ENCODE measurements at regions not wholly inside any gene's neighbourhood (a gene's known extent, or its start where the extent isn't known, plus 50 kb on each side); places are given as distances from the start of the nearest gene placed in this dataset.

GRCh38 chr1:34419663-34420136 is 243.0 kb downstream of the C1orf94 start:
- no peaks in the 10 kb centered on the region for H3K9me3 Mint-ChIP-seq (ENCODE audit: insufficient read depth)

GRCh38 chr1:34425046-34425445 is 248.3 kb downstream of the C1orf94 start:
- H3K27me3 ChIP-seq (replicated peaks in 1 of 4; ENCODE audit: control extremely low read depth in 1 of 4, control insufficient read depth in 3 of 4, insufficient read depth in 4 of 4, low read length in 3 of 4), result no peaks in the 10 kb centered on the region
- intact Hi-C loops (cut with micrococcal nuclease), result no loop called here
- H3K79me2 ChIP-seq (ENCODE audit: control insufficient read depth, insufficient read depth, low read length), result no peaks in the 10 kb centered on the region
- Mint-ChIP-seq H3K27ac (no peak overlapping the region), H3K27me3 (peaks cover 14% of the 10 kb centered on the region), H3K4me1 (no peaks in the 10 kb centered on the region), H3K4me3 (no peak overlapping the region), H3K9me3 (ENCODE audit: insufficient read depth) (no peaks in the 10 kb centered on the region)
- DNase-seq (no peak), ATAC-seq (ENCODE audit: low read depth) (no peak)
- POLR2A ChIA-PET, result no interaction called here
- WGBS (ENCODE audit: insufficient coverage), result 92% methylated on average over 1 of the region's 5 CpGs
- H4K20me1 ChIP-seq (ENCODE audit: control insufficient read depth, insufficient read depth, low read length, poor library complexity, severe bottlenecking), result no peaks in the 10 kb centered on the region
- H3K4me2 ChIP-seq (replicated peaks; ENCODE audit: low read depth, low read length, poor library complexity, severe bottlenecking), result no peak overlapping the region
- no peak overlapping the region for H3K4me3 ChIP-seq (ENCODE audit: control extremely low read depth in 1 of 5, extremely low read depth in 1 of 5, insufficient read depth in 1 of 5, low read depth in 2 of 5, low read length in 4 of 5)
- H2AFZ ChIP-seq (ENCODE audit: insufficient read depth, low read depth, low read length, poor library complexity, severe bottlenecking), result no peak overlapping the region
- peaks cover 0 to 3% (median 0%) of the 10 kb centered on the region in 3 donors for H3K9me3 ChIP-seq (ENCODE audit: control extremely low read depth in 1 of 3, control insufficient read depth in 2 of 3, insufficient read depth in 1 of 3, low read length in 2 of 3)
- CTCF ChIA-PET, result no interaction called here
- TF ChIP-seq CTCF (IDR thresholded peaks at IDR 0.05), result no peak
- no peak for TF ChIP-seq EZH2 (IDR thresholded peaks at IDR 0.05; ENCODE audit: borderline replicate concordance, insufficient read depth, low read depth, low read length, poor library complexity, severe bottlenecking)
- no peak overlapping the region for H3K9ac ChIP-seq (ENCODE audit: low read length)
- H3K36me3 ChIP-seq (replicated peaks in 1 of 2; ENCODE audit: control extremely low read depth in 1 of 2, control insufficient read depth in 1 of 2, extremely low read depth in 1 of 2, insufficient read depth in 2 of 2, low read length in 1 of 2), result no peaks in the 10 kb centered on the region
- H3K4me1 ChIP-seq (ENCODE audit: control insufficient read depth in 2 of 2, insufficient read depth in 2 of 2, low read length in 2 of 2), result no peaks in the 10 kb centered on the region
- no peak overlapping the region for H3K27ac ChIP-seq (ENCODE audit: low read length in 2 of 2)

More at GRCh38 chr1:34419663-34420136, 243.0 kb downstream of the C1orf94 start:
- Histone ChIP-seq H3K79me2 (ENCODE audit: control insufficient read depth, insufficient read depth, low read length) (no peaks in the 10 kb centered on the region), H3K4me1 (ENCODE audit: control insufficient read depth in 2 of 2, insufficient read depth in 2 of 2, low read length in 2 of 2) (no peaks in the 10 kb centered on the region), H3K4me2 (replicated peaks; ENCODE audit: low read depth, low read length, poor library complexity, severe bottlenecking) (no peak overlapping the region), H3K9me3 (ENCODE audit: control extremely low read depth in 1 of 3, control insufficient read depth in 2 of 3, insufficient read depth in 1 of 3, low read length in 2 of 3) (no peaks in the 10 kb centered on the region), H4K20me1 (ENCODE audit: control insufficient read depth, insufficient read depth, low read length, poor library complexity, severe bottlenecking) (no peaks in the 10 kb centered on the region), H3K9ac (ENCODE audit: low read length) (no peak overlapping the region), H3K27ac (ENCODE audit: low read length in 2 of 2) (no peak overlapping the region), H2AFZ (ENCODE audit: insufficient read depth, low read depth, low read length, poor library complexity, severe bottlenecking) (no peak overlapping the region), H3K36me3 (replicated peaks in 1 of 2; ENCODE audit: control extremely low read depth in 1 of 2, control insufficient read depth in 1 of 2, extremely low read depth in 1 of 2, insufficient read depth in 2 of 2, low read length in 1 of 2) (no peaks in the 10 kb centered on the region), H3K27me3 (replicated peaks in 1 of 4; ENCODE audit: control extremely low read depth in 1 of 4, control insufficient read depth in 3 of 4, insufficient read depth in 4 of 4, low read length in 3 of 4) (no peaks in the 10 kb centered on the region), H3K4me3 (ENCODE audit: control extremely low read depth in 1 of 5, extremely low read depth in 1 of 5, insufficient read depth in 1 of 5, low read depth in 2 of 5, low read length in 4 of 5) (no peak overlapping the region)
- POLR2A ChIA-PET, result no interaction called here
- no peak overlapping the region for H3K4me3 Mint-ChIP-seq
- ATAC-seq (ENCODE audit: low read depth), result no peak
- intact Hi-C loops (cut with micrococcal nuclease), result no loop called here
- no peak overlapping the region for H3K27ac Mint-ChIP-seq
- 71% methylated on average over 5 of the region's 5 CpGs for WGBS (ENCODE audit: insufficient coverage)
- TF ChIP-seq EZH2 (IDR thresholded peaks at IDR 0.05; ENCODE audit: borderline replicate concordance, insufficient read depth, low read depth, low read length, poor library complexity, severe bottlenecking), result no peak
- TF ChIP-seq CTCF (IDR thresholded peaks at IDR 0.05), result no peak
- CTCF ChIA-PET, result no interaction called here
- peaks cover 25% of the 10 kb centered on the region for H3K27me3 Mint-ChIP-seq
- DNase-seq, result no peak
- no peaks in the 10 kb centered on the region for H3K4me1 Mint-ChIP-seq

Data from B cell (primary cell).